CD4-positive, alpha-beta T cell (primary cell): ENCODE measurements at regions not wholly inside any gene's neighbourhood (a gene's known extent, or its start where the extent isn't known, plus 50 kb on each side); places are given as distances from the start of the nearest gene placed in this dataset.

Source experiments
- ATAC-seq: fragments of 200-7000 bp; cut with Tn5 transposase; one replicate; pipeline ENCODE4 v1.10.0; 2022; ENCODE audit warnings: mild to moderate bottlenecking; ENCODE audit not compliant: poor library complexity
- CTCF ChIA-PET: fragments of 350-600 bp; sonication (Branson Sonifier 250); formaldehyde crosslinking; loops from one replicate; lab custom pipeline; 2021; ENCODE audit warnings: antibody characterized with exemption, inconsistent platforms; lab: Charles Lee
- POLR2A ChIA-PET: fragments of 350-600 bp; sonication (Branson Sonifier 250); formaldehyde crosslinking; loops from one replicate; lab custom pipeline; 2021; ENCODE audit warnings: antibody characterized with exemption, inconsistent platforms; lab: Charles Lee
- DNase-seq, 14 experiments: peaks; one replicate each; pipeline ENCODE4 v3.0.0-alpha.2; 2013 to 2020; ENCODE audit warnings: mixed read lengths in 2 of 14
- H3K27ac ChIP-seq, 2 donors: one replicate each; pipeline versions ENCODE4 v1.5.1 to v1.7.0; 2013; ENCODE audit warnings: low read length in 2 of 2, low read depth in 1 of 2, mild to moderate bottlenecking in 1 of 2
- H3K27me3 ChIP-seq, 2 experiments: 1 replicate in 1 of 2; 2 replicates in 1 of 2; pipeline versions ENCODE4 v1.6.1 to v1.7.0; 2013; ENCODE audit warnings: low read length in 2 of 2, control low read depth in 1 of 2, mild to moderate bottlenecking in 1 of 2, moderate library complexity in 1 of 2; ENCODE audit not compliant: insufficient read depth in 2 of 2, control insufficient read depth in 1 of 2
- H3K36me3 ChIP-seq: one replicate; pipeline ENCODE4 v1.6.1; 2013; ENCODE audit warnings: low read length, control low read depth; ENCODE audit not compliant: insufficient read depth
- H3K4me1 ChIP-seq: one replicate; pipeline ENCODE4 v1.6.1; 2013; ENCODE audit warnings: low read length, control low read depth; ENCODE audit not compliant: insufficient read depth
- H3K4me3 ChIP-seq: one replicate; pipeline ENCODE4 v1.5.1; 2013; ENCODE audit warnings: mild to moderate bottlenecking, low read length, moderate library complexity
- H3K9me3 ChIP-seq, 2 experiments: 1 replicate in 1 of 2; 2 replicates in 1 of 2; pipeline versions ENCODE4 v1.6.1 to v1.7.0; 2013; ENCODE audit warnings: low read length in 2 of 2, mild to moderate bottlenecking in 2 of 2, control low read depth in 1 of 2, moderate library complexity in 1 of 2; ENCODE audit not compliant: control insufficient read depth in 1 of 2, insufficient read depth in 1 of 2
- H3K27ac Mint-ChIP-seq: one replicate; pipeline ENCODE4 v1.8.0; 2020; ENCODE audit warnings: mixed read lengths
- H3K27me3 Mint-ChIP-seq: one replicate; pipeline ENCODE4 v1.8.0; 2021; ENCODE audit warnings: mixed read lengths
- H3K36me3 Mint-ChIP-seq: one replicate; pipeline ENCODE4 v1.8.0; 2021; ENCODE audit warnings: low read depth, mixed read lengths
- H3K4me1 Mint-ChIP-seq: one replicate; pipeline ENCODE4 v1.8.0; 2021; ENCODE audit warnings: low read depth, mixed read lengths
- H3K4me3 Mint-ChIP-seq: one replicate; pipeline ENCODE4 v1.8.0; 2020; ENCODE audit warnings: mild to moderate bottlenecking, mixed read lengths
- H3K9me3 Mint-ChIP-seq: one replicate; pipeline ENCODE4 v1.8.0; 2020; ENCODE audit warnings: mixed read lengths
- intact Hi-C, 2 experiments: fragments of 100-400 bp; cut with DNase I in 1 of 2; cut with micrococcal nuclease in 1 of 2; formaldehyde crosslinking; loops; one replicate each; pipeline versions ENCODE4 v1.15.1 to v1.9.0; 2023 to 2025; cut with DNase I, micrococcal nuclease
- TF ChIP-seq, protein P1 (sequence below): fragments of 200-600 bp; IDR thresholded peaks from one replicate; pipeline ENCODE4 v1.8.0; 2022; ENCODE audit warnings: antibody characterized with exemption, mild to moderate bottlenecking

- Mint-ChIP-seq H3K9me3 (no peaks in the 10 kb centered on the region), H3K27ac (no peak overlapping the region), H3K36me3 (no peaks in the 10 kb centered on the region), H3K4me3 (no peak overlapping the region), H3K27me3 (no peaks in the 10 kb centered on the region), H3K4me1 (no peaks in the 10 kb centered on the region)
- DNase-seq, result no peak
- H3K4me3 ChIP-seq, result no peak overlapping the region
- ChIA-PET CTCF (no interaction called here), POLR2A (no interaction called here)
- no peak overlapping the region for H3K27ac ChIP-seq
- H3K4me1 ChIP-seq, result no peaks in the 10 kb centered on the region
- no peaks in the 10 kb centered on the region for H3K9me3 ChIP-seq
- TF ChIP-seq, protein P1, sequence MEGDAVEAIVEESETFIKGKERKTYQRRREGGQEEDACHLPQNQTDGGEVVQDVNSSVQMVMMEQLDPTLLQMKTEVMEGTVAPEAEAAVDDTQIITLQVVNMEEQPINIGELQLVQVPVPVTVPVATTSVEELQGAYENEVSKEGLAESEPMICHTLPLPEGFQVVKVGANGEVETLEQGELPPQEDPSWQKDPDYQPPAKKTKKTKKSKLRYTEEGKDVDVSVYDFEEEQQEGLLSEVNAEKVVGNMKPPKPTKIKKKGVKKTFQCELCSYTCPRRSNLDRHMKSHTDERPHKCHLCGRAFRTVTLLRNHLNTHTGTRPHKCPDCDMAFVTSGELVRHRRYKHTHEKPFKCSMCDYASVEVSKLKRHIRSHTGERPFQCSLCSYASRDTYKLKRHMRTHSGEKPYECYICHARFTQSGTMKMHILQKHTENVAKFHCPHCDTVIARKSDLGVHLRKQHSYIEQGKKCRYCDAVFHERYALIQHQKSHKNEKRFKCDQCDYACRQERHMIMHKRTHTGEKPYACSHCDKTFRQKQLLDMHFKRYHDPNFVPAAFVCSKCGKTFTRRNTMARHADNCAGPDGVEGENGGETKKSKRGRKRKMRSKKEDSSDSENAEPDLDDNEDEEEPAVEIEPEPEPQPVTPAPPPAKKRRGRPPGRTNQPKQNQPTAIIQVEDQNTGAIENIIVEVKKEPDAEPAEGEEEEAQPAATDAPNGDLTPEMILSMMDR, result no peak
- no peaks in the 10 kb centered on the region for H3K36me3 ChIP-seq
- no peak for ATAC-seq
- intact Hi-C loops, result no loop called here
- no peaks in the 10 kb centered on the region for H3K27me3 ChIP-seq
Observed at GRCh38 chr6:14819840-14820420, 425.9 kb upstream of the JARID2 start.

GRCh38 chr6:14822012-14822553 lies 423.8 kb upstream of the JARID2 start:
- TF ChIP-seq, protein P1, result no peak
- intact Hi-C loops, result no loop called here
- POLR2A ChIA-PET, result no interaction called here
- no peaks in the 10 kb centered on the region for H3K4me1 Mint-ChIP-seq
- H3K36me3 Mint-ChIP-seq, result no peaks in the 10 kb centered on the region
- H3K36me3 ChIP-seq, result no peaks in the 10 kb centered on the region
- no peak overlapping the region for H3K27ac Mint-ChIP-seq
- H3K9me3 Mint-ChIP-seq, result no peaks in the 10 kb centered on the region
- CTCF ChIA-PET, result no interaction called here
- no peak overlapping the region for H3K4me3 ChIP-seq
- ATAC-seq, result no peak
- H3K27ac ChIP-seq, result no peak overlapping the region
- no peaks in the 10 kb centered on the region for H3K9me3 ChIP-seq
- no peak for DNase-seq
- H3K27me3 Mint-ChIP-seq, result no peaks in the 10 kb centered on the region
- H3K27me3 ChIP-seq, result no peaks in the 10 kb centered on the region
- H3K4me1 ChIP-seq, result no peaks in the 10 kb centered on the region
- H3K4me3 Mint-ChIP-seq, result no peak overlapping the region

- no peak for ATAC-seq
- Histone ChIP-seq H3K27me3 (no peaks in the 10 kb centered on the region), H3K27ac (no peak overlapping the region), H3K9me3 (no peaks in the 10 kb centered on the region), H3K4me3 (no peak overlapping the region), H3K4me1 (no peaks in the 10 kb centered on the region), H3K36me3 (no peaks in the 10 kb centered on the region)
- TF ChIP-seq, protein P1, result no peak
- intact Hi-C loops, result no loop called here
- Mint-ChIP-seq H3K27ac (no peak overlapping the region), H3K27me3 (no peaks in the 10 kb centered on the region), H3K36me3 (no peaks in the 10 kb centered on the region), H3K4me1 (no peaks in the 10 kb centered on the region), H3K9me3 (no peaks in the 10 kb centered on the region), H3K4me3 (no peak overlapping the region)
- DNase-seq, result no peak
- ChIA-PET CTCF (no interaction called here), POLR2A (no interaction called here)
Observed at GRCh38 chr6:14822679-14823078, 423.2 kb upstream of the JARID2 start.
